SKM-1 (cell line): ENCODE measurements at regions not wholly inside any gene's neighbourhood (a gene's known extent, or its start where the extent isn't known, plus 50 kb on each side); places are given as distances from the start of the nearest gene placed in this dataset.

Experiments
- DNase-seq: peaks from one replicate; lab custom pipeline; 2025; ENCODE audit not compliant: unreplicated experiment; lab: John Stamatoyannopoulos, UW

- DNase-seq = no peak
Observed at GRCh38 chr5:142478113-142478512, 153.3 kb upstream of the SPRY4 start.

GRCh38 chr5:142475102-142475513 is 150.3 kb upstream of the SPRY4 start:
- no peak for DNase-seq

DNA sequence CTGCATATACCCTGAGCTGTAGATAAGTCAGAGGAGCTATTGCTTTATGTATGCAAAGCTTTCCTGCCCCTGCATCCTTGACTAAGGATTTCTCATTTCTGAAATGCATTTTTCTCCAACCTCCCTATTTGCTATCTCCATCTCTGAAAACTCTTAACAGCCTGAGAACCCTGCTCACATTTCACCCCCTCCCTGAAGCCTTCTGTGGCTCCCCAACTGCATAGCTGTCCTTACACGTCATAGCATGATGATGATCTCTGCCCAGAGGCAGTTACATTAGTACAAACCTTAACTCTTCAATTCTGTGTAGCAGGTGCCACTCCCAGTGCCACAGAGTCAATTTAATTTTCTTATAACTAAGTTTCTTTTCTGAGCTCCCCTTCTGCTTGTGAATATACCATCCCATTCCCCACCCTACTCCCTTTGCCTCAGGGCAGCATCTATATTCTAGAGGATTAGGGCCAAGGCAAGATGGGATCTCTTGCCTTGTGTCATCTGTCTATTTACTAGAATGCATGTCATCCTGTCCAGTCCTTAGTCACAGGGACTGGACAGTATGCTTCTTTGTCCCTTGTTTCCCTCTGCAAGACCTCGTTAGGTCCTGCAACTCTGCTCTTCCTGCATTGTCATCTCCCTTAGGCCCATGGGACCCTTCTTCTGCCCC is 149.7 kb upstream of the SPRY4 start:
- no peak for DNase-seq

- no peak for DNase-seq
Observed at GRCh38 chr5:142473038-142473437, 148.2 kb upstream of the SPRY4 start.

GRCh38 chr5:142472306-142472951 is 147.6 kb upstream of the SPRY4 start:
- DNase-seq = no peak

DNA sequence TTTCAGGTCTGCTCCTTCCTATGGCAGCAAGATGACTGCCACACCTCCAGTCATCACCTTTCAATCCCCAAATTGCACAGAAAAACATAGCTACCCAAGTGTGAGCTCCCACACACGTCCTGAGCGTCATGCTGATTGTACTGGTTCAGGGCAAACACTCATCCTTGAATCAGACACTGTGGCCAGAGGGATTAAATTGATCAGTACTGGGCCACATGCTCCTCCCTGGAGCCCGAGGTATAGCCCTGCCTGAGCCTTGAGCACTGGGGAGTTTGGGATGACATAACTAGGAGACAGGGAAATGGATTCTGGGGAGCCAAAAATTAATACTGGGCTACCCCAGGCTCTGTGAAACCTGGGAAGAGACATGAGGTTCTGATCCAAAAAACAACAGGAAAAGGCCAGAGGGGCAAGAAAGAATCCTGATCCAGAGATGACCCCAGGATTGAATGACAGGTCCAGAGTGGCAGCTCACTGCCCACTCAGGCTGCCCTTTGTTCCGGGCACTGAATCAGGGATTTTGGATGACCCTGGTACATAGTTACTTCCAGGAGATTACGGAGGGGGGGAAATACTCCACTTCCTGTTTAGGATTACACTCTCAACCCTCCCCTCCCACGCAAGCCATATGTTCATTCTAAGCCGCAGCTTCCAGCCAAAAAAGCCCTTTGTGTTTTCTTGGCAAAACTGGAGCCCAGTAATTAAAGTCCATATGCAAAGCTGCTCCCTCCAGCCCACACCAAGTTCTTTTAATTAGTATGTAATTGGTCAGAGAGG is 141.6 kb upstream of the SPRY4 start:
- DNase-seq = no peak

DNA sequence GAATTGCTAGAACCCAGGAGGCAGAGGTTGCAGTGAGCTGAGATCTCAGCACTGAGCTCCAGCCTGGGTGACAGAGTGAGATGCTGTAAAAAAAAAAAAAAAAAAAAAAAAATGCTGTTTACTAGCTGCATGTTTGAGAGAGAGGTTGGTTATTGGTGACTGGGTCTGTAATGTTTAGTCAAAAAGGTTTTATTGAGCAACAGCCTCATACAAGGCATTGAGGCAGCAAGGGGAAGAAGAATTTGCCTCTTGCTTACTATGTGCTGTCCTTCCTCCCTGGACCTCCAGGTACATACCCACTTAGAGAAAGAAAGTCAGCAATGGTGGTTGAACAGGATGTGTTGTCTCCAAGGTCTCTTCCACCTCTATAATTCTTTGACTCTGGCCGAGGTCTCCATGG is 140.7 kb upstream of the SPRY4 start:
- no peak for DNase-seq

DNA sequence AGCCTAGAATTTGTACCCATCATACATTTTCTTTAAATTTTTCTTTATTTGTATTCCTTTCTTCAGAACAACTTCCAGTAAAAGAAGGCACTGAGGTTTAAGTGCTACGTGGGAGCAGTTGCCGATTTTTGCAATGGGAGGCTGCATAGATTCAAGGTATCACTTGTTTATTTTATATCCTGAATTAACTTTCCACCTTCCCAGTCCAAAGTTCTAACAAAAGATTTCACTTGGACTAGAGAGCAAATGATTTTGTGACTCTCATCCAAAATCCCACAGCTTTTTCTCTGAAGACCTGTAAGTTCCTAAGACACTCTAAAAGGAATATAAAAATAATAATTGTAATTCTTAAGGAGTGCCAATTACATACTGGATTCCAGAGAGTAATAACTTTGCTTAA is 139.1 kb upstream of the SPRY4 start:
- DNase-seq = no peak

DNA sequence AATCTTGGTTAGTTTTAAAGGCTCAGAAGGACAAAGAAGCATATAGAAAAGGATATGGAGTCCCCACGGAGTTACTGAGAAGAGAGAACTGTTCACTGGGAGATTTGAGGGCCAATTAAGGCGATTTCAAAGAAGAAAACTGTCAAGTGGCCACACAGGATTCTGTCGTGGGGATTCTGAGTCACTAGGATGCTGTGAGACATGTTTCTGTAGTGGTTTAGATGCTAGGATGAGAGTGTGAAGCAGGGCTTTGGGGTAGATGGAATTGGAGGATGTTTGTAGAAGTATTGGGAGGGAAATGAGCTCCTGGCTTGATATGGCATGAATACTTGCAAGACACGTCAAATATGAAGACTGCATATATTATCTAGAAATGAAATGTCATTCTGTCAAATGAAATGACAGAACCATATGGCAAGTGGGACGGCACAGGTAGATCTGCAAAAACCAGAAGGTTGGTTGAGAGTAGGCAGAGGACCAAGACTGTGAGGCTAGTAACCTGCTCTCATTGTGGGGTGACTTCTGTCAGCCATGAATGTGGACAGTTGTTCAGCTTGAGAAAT is 136.3 kb upstream of the SPRY4 start:
- DNase-seq = no peak

DNA sequence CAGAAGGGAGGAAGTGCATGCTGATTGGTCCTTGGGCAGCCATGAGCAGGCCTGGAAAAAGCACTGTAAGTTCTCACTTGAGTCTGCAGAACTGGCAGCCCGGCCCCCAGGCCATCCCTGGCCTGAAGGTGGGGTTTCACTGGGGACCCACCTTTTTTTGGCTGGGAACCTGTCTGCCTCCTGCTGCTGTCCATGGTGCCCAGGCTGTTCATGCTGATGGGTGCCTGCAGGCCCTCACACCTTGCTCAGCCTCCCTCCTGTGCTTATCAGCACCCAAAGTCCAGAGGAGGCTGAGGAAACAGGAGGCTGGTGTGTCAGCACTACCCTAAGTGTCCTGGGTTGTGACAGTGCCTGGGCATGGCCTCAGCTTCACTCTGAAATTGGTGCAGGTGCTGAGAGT is 134.4 kb upstream of the SPRY4 start:
- DNase-seq = no peak

DNA sequence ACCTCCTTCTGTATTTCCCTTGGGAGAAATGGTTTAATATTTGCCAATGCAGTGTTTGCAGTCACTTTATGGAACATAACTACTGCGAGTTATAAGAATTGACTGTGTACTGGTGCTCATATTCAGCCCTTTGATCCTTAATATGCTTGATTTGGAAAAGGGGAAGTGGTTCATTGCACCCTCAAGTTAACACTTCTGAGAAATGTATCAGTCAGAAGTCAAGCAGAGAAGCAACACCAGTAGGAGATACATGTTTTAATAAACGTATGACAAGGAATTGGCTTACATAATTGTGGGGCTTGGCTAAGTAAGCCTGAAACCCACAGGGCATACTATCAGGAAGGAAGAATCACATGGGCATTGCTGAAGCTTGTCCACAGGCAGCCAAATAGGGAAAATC is 131.0 kb upstream of the SPRY4 start:
- DNase-seq = peak; percentile 2

GRCh38 chr5:142453932-142454331 is 129.1 kb upstream of the SPRY4 start:
- DNase-seq = no peak

DNA sequence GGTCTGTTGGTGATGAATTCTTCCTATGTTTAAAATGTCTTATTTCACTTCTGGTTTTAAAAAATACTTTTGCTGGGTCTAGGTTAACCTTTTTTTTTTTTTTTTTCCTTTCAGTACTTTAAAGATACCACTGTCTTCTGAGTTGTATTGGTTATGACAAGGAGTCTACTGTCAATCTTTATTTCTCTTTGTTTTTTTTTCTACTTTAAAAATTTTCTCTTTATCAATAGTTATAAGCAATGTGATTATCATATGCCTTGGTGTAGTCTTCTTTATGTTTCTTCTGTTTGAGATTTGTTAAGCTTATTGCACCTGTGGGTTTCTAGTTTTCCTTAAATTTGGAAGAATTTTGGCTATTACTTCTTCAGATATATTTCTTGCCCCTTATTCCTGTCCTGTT is 125.6 kb upstream of the SPRY4 start:
- no peak for DNase-seq

- no peak for DNase-seq
Observed at GRCh38 chr5:142447887-142448286, 123.1 kb upstream of the SPRY4 start.

DNA sequence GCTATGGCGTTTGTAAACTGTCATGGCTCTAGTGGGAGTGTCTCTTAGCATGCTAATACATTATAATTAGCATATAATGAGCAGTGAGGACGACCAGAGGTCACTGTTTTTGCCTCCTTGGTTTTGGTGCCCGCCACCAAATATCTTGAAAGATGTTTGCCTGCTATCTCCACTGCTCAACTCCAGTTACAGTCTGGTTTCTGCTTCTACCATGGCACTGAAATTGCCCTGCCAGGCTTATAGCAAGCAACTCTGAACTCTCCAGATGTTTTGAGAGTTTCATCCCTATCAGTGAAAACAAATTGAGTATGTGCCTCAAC is 122.1 kb upstream of the SPRY4 start:
- no peak for DNase-seq

DNA sequence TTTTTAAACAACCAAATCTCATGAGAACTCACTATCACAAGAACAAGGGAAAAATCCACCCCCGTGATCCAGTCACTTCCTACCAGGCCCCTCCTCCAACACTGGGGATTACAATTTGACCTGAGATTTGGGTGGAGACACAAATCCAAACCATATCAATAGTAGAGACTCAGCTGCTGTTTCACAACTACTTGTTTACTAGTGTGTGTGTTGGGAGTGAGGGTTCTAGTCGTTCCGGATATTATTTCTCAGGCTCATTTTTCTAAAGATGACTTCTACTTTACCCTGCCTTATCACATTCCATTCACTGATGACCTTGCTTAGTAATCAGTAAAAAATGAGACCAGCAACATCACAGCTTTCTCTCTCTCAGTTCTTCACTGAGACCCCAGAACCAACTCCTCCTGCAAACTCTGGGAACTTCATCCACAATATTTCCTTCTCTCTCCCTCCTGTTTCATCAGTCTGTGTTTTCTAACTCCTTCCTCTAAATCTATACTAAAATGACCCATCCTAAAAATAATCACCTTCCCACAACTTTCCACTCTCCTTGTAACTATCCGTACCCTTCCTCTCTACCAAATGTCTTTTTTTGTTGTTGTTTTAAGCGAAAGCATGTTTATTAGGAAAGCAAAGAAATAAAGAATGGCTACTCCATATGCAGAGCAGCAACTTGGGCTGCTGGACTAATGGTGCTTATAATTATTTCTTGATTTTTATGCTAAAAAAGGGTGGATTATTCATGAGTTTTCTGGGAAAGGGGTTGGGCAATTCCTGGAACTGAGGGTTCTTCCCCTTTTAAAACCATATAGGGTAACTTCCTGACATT is 121.5 kb upstream of the SPRY4 start:
- no peak for DNase-seq

GRCh38 chr5:142445266-142445665 is 120.4 kb upstream of the SPRY4 start:
- DNase-seq = no peak

- no peak for DNase-seq
Observed at GRCh38 chr5:142441616-142442015, 116.8 kb upstream of the SPRY4 start.

DNA sequence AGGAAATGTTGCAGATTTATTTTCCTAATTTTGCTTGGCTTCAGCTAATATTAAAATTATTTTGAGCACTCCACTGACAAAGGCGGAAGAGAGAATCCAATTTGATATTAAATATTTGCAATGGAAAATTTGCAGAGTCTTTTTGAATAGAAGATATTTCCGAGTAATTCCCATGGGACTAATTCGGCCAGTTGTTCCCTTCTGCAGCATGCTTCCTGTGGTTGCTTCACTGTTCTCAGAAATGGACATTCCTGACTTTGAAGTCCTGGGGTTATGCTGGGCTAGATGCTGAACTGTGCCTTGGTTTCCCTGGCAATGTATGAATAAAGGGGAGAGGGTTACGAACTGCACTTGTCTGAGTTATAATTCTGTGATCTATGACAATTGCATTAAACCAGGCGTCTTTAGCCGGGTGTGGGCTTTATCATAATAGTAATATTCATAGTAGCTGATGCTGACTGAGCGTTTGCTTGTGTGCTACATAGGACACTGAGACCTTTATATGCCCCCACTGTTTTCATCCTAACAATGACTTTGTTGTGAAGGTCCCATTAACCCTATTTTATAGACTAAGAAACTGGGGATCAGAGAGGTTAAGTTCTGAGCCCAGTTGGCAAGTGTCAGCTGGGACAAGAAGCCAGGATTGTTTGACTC is 114.5 kb upstream of the SPRY4 start:
- DNase-seq = no peak

DNA sequence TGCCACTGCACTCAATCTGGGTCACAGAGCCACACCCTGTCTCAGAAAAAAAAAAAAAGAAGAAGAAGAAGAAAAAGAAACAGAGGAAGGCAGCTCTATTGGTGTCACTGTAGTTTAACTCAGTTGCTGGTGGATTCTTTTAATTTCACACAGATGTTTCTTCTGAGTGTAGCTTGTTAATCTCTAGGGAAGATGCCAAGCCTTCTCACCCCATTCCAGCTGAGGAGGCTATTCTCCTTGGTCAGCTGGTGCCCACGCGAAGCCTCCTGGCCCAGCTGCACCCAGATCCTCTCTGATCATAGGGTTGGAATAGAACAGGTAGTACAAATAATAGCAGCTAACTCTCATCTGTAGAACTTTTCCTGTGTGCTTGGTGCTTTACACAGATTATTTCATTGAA is 113.8 kb upstream of the SPRY4 start:
- no peak for DNase-seq

DNA sequence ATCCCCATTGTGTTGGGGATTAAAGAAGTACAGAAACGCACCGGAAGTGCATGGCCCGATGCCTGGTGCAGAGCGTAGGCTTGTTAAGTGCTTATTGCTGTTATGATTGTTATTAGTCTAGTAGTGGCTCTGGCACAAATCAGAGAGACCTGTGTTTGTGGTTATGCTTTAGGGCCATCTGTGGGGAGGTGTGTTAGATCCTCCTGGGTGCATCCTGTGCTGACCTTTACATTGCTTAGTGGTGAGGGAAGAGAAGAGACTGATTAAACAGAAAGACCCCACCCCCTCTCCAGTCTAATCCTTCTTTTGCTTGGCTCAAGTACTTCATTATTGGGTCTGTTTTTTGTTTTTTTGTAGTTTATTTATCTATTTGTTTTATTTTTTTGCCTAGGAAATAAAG is 112.7 kb upstream of the SPRY4 start:
- no peak for DNase-seq
